ENCODE measurements at regions not wholly inside any gene's neighbourhood (a gene's known extent, or its start where the extent isn't known, plus 50 kb on each side); places are given as distances from the start of the nearest gene placed in this dataset.
"Not testable (repeated sequence)": the region's sequence is repeated elsewhere in the genome, so short reads cannot be mapped to it uniquely, and the experiment has no call there.

DNA sequence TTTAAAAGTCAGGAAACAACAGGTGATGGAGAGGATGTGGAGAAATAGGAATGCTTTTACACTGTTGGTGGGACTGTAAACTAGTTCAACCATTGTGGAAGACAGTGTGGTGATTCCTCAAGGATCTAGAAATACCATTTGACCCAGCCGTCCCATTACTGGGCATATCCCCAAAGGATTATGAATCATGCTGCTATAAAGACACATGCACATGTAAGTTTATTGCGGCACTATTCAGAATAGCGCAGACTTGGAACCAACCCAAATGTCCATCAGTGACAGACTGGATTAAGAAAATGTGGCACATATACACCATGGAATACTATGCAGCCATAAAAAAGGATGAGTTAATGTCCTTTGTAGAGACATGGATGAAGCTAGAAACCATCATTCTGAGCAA, 359.8 kb upstream of the CCDC179 start:
- TF ChIP-seq EZH2 (IDR thresholded peaks at IDR 0.05; ENCODE audit: low read length), result not testable (repeated sequence)
- TF ChIP-seq, protein P1, sequence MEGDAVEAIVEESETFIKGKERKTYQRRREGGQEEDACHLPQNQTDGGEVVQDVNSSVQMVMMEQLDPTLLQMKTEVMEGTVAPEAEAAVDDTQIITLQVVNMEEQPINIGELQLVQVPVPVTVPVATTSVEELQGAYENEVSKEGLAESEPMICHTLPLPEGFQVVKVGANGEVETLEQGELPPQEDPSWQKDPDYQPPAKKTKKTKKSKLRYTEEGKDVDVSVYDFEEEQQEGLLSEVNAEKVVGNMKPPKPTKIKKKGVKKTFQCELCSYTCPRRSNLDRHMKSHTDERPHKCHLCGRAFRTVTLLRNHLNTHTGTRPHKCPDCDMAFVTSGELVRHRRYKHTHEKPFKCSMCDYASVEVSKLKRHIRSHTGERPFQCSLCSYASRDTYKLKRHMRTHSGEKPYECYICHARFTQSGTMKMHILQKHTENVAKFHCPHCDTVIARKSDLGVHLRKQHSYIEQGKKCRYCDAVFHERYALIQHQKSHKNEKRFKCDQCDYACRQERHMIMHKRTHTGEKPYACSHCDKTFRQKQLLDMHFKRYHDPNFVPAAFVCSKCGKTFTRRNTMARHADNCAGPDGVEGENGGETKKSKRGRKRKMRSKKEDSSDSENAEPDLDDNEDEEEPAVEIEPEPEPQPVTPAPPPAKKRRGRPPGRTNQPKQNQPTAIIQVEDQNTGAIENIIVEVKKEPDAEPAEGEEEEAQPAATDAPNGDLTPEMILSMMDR (optimal IDR thresholded peaks at IDR 0.05 in 1 of 3, IDR thresholded peaks at IDR 0.05 in 1 of 3, conservative IDR thresholded peaks at IDR 0.05 in 1 of 3; ENCODE audit: extremely low read depth in 1 of 3, insufficient read depth in 2 of 3, low read length in 3 of 3), result not testable (repeated sequence)
